MG63 (cell line): ENCODE measurements at regions not wholly inside any gene's neighbourhood (a gene's known extent, or its start where the extent isn't known, plus 50 kb on each side); places are given as distances from the start of the nearest gene placed in this dataset.
"Not testable (repeated sequence)": the region's sequence is repeated elsewhere in the genome, so short reads cannot be mapped to it uniquely, and the experiment has no call there.

Experiments used
- DNase-seq: peaks from one replicate; pipeline ENCODE4 v3.0.0-alpha.2; 2020
- H3K27me3 ChIP-seq: fragments of 250-450 bp; sonication (Bioruptor Pico); 2 replicates; pipeline ENCODE4 v1.5.1; 2020; ENCODE audit warnings: mild to moderate bottlenecking, moderate library complexity
- H3K36me3 ChIP-seq: fragments of 250-450 bp; sonication (Bioruptor Pico); 2 replicates; pipeline ENCODE4 v1.5.1; 2020; ENCODE audit warnings: mild to moderate bottlenecking, moderate library complexity
- H3K4me3 ChIP-seq: fragments of 250-450 bp; sonication (Bioruptor Pico); 2 replicates; pipeline ENCODE4 v1.5.1; 2020; ENCODE audit warnings: mild to moderate bottlenecking, moderate library complexity
- H3K9me3 ChIP-seq: fragments of 250-450 bp; sonication (Bioruptor Pico); 2 replicates; pipeline ENCODE4 v1.5.1; 2020; ENCODE audit warnings: mild to moderate bottlenecking, moderate library complexity

- H3K36me3 ChIP-seq: no peaks in the 10 kb centered on the region
Observed at GRCh38 chr12:83985084-83985483, 927.5 kb downstream of the SLC6A15 start.

GRCh38 chr12:83980398-83980797 lies 932.2 kb downstream of the SLC6A15 start:
- no peak for DNase-seq
- Histone ChIP-seq H3K9me3 (no peaks in the 10 kb centered on the region), H3K36me3 (no peaks in the 10 kb centered on the region), H3K4me3 (no peak overlapping the region), H3K27me3 (no peaks in the 10 kb centered on the region)

More at GRCh38 chr12:83985084-83985483, 927.5 kb downstream of the SLC6A15 start:
- Histone ChIP-seq H3K4me3 (no peak overlapping the region), H3K9me3 (no peaks in the 10 kb centered on the region), H3K27me3 (no peaks in the 10 kb centered on the region)
- DNase-seq: no peak

GRCh38 chr12:83979785-83980184 lies 932.8 kb downstream of the SLC6A15 start:
- Histone ChIP-seq H3K36me3 (no peaks in the 10 kb centered on the region), H3K27me3 (no peaks in the 10 kb centered on the region), H3K4me3 (no peak overlapping the region), H3K9me3 (no peaks in the 10 kb centered on the region)
- DNase-seq: no peak

- H3K27me3 ChIP-seq: no peaks in the 10 kb centered on the region
- H3K36me3 ChIP-seq: no peaks in the 10 kb centered on the region
- H3K9me3 ChIP-seq: no peaks in the 10 kb centered on the region
- no peak for DNase-seq
- H3K4me3 ChIP-seq: no peak overlapping the region
Observed at GRCh38 chr12:83971781-83972180, 940.8 kb downstream of the SLC6A15 start.

- no peaks in the 10 kb centered on the region for H3K9me3 ChIP-seq
- no peaks in the 10 kb centered on the region for H3K27me3 ChIP-seq
- DNase-seq: no peak
- no peak overlapping the region for H3K4me3 ChIP-seq
- no peaks in the 10 kb centered on the region for H3K36me3 ChIP-seq
Observed at GRCh38 chr12:83960767-83961166, 951.8 kb downstream of the SLC6A15 start.

GRCh38 chr12:83958997-83959396 lies 953.6 kb downstream of the SLC6A15 start:
- no peaks in the 10 kb centered on the region for H3K27me3 ChIP-seq
- no peaks in the 10 kb centered on the region for H3K36me3 ChIP-seq
- no peak overlapping the region for H3K4me3 ChIP-seq
- no peaks in the 10 kb centered on the region for H3K9me3 ChIP-seq
- DNase-seq: no peak

- H3K9me3 ChIP-seq: no peaks in the 10 kb centered on the region
- H3K27me3 ChIP-seq: no peaks in the 10 kb centered on the region
- DNase-seq: no peak
- no peaks in the 10 kb centered on the region for H3K36me3 ChIP-seq
- H3K4me3 ChIP-seq: no peak overlapping the region
Observed at GRCh38 chr12:83954956-83955601, 957.5 kb downstream of the SLC6A15 start.

GRCh38 chr12:83954071-83954789 lies 958.4 kb downstream of the SLC6A15 start:
- Histone ChIP-seq H3K4me3 (no peak overlapping the region), H3K27me3 (no peaks in the 10 kb centered on the region), H3K9me3 (no peaks in the 10 kb centered on the region), H3K36me3 (no peaks in the 10 kb centered on the region)
- no peak for DNase-seq

- DNase-seq: no peak
- no peaks in the 10 kb centered on the region for H3K36me3 ChIP-seq
Observed at GRCh38 chr12:83945871-83946270, 966.7 kb downstream of the SLC6A15 start.

GRCh38 chr12:83939718-83940117 lies 972.9 kb downstream of the SLC6A15 start:
- DNase-seq: no peak
- Histone ChIP-seq H3K27me3 (no peaks in the 10 kb centered on the region), H3K4me3 (no peak overlapping the region), H3K36me3 (no peaks in the 10 kb centered on the region), H3K9me3 (no peaks in the 10 kb centered on the region)

More at GRCh38 chr12:83945871-83946270, 966.7 kb downstream of the SLC6A15 start:
- Histone ChIP-seq H3K9me3 (no peaks in the 10 kb centered on the region), H3K4me3 (no peak overlapping the region), H3K27me3 (no peaks in the 10 kb centered on the region)

GRCh38 chr12:83933615-83934014 lies 979.0 kb downstream of the SLC6A15 start:
- Histone ChIP-seq H3K27me3 (no peaks in the 10 kb centered on the region), H3K9me3 (no peaks in the 10 kb centered on the region), H3K36me3 (no peaks in the 10 kb centered on the region), H3K4me3 (no peak overlapping the region)
- no peak for DNase-seq

- H3K36me3 ChIP-seq: no peaks in the 10 kb centered on the region
- no peaks in the 10 kb centered on the region for H3K9me3 ChIP-seq
- no peak overlapping the region for H3K4me3 ChIP-seq
- DNase-seq: no peak
- H3K27me3 ChIP-seq: no peaks in the 10 kb centered on the region
Observed at GRCh38 chr12:83932011-83932410, 980.6 kb downstream of the SLC6A15 start.

GRCh38 chr12:83931451-83931850 lies 981.1 kb downstream of the SLC6A15 start:
- Histone ChIP-seq H3K27me3 (no peaks in the 10 kb centered on the region), H3K36me3 (no peaks in the 10 kb centered on the region), H3K9me3 (no peaks in the 10 kb centered on the region), H3K4me3 (no peak overlapping the region)
- no peak for DNase-seq

- H3K36me3 ChIP-seq, H3K27me3 ChIP-seq, DNase-seq, H3K4me3 ChIP-seq, H3K9me3 ChIP-seq: not testable (repeated sequence)
Observed at GRCh38 chr12:83929792-83930191, 982.8 kb downstream of the SLC6A15 start.

- H3K36me3 ChIP-seq: no peaks in the 10 kb centered on the region
- no peak overlapping the region for H3K4me3 ChIP-seq
- DNase-seq: no peak
Observed at GRCh38 chr12:83920821-83921547, 991.6 kb downstream of the SLC6A15 start.

GRCh38 chr12:83919081-83919480 lies 993.5 kb downstream of the SLC6A15 start:
- Histone ChIP-seq H3K27me3 (no peaks in the 10 kb centered on the region), H3K4me3 (no peak overlapping the region), H3K9me3 (no peaks in the 10 kb centered on the region), H3K36me3 (no peaks in the 10 kb centered on the region)
- DNase-seq: no peak

More at GRCh38 chr12:83920821-83921547, 991.6 kb downstream of the SLC6A15 start:
- no peaks in the 10 kb centered on the region for H3K27me3 ChIP-seq
- no peaks in the 10 kb centered on the region for H3K9me3 ChIP-seq

- Histone ChIP-seq H3K4me3 (no peak overlapping the region), H3K27me3 (no peaks in the 10 kb centered on the region), H3K36me3 (no peaks in the 10 kb centered on the region), H3K9me3 (no peaks in the 10 kb centered on the region)
- no peak for DNase-seq
Observed at GRCh38 chr12:83904175-83904574, 1008.4 kb downstream of the SLC6A15 start.
